ENCODE measurements at regions not wholly inside any gene's neighbourhood (a gene's known extent, or its start where the extent isn't known, plus 50 kb on each side); places are given as distances from the start of the nearest gene placed in this dataset.

GRCh38 chr12:77741974-77742517 lies 88.6 kb upstream of the NAV3 start:
- TF ChIP-seq CTCF (IDR thresholded peaks at IDR 0.05) (no peak), POLR2AphosphoS5 (IDR thresholded peaks at IDR 0.05; ENCODE audit: low read depth, low read length) (no peak), REST (IDR thresholded peaks at IDR 0.05; ENCODE audit: insufficient read depth in 1 of 2, low read depth in 2 of 2, low read length in 1 of 2) (no peak), SIN3A (IDR thresholded peaks at IDR 0.05; ENCODE audit: borderline replicate concordance, insufficient read depth, low read depth, low read length) (no peak)

Measured in Panc1 (cell line).